Fibroblast of lung (primary cell): ENCODE measurements at regions not wholly inside any gene's neighbourhood (a gene's known extent, or its start where the extent isn't known, plus 50 kb on each side); places are given as distances from the start of the nearest gene placed in this dataset.

Experiments used
- DNase-seq, 2 donors: peaks; one replicate each; pipeline versions ENCODE4 v3.0.0 to v3.0.0-alpha.2; 2010; ENCODE audit warnings: low read depth in 2 of 2
- H2AFZ ChIP-seq: 2 replicates; pipeline ENCODE4 v1.5.1; 2012; ENCODE audit warnings: low read length, control low read depth, inconsistent platforms
- H3K27ac ChIP-seq: 2 replicates; pipeline ENCODE4 v1.5.1; 2011; ENCODE audit warnings: low read length, control low read depth; ENCODE audit not compliant: insufficient read depth
- H3K27me3 ChIP-seq: 2 replicates; pipeline ENCODE4 v1.5.1; 2011; ENCODE audit warnings: mild to moderate bottlenecking, low read length; ENCODE audit not compliant: control insufficient read depth, insufficient read depth
- H3K36me3 ChIP-seq: 2 replicates; pipeline ENCODE4 v1.5.1; 2011; ENCODE audit warnings: low read length; ENCODE audit not compliant: control insufficient read depth, insufficient read depth
- H3K4me1 ChIP-seq: 2 replicates; pipeline ENCODE4 v1.5.1; 2011; ENCODE audit warnings: low read length; ENCODE audit not compliant: control insufficient read depth, insufficient read depth; ENCODE audit errors: extremely low read depth
- H3K4me2 ChIP-seq: 2 replicates; pipeline ENCODE4 v1.5.1; 2011; ENCODE audit warnings: low read length, control low read depth; ENCODE audit not compliant: insufficient read depth; ENCODE audit errors: extremely low read depth
- H3K4me3 ChIP-seq, 4 experiments: fragments of 200-600 bp in 1 of 4; sonication (generic) in 1 of 4; replicated peaks in 1 of 4; 2 replicates each; pipeline ENCODE4 v1.5.1; 2011 to 2016; ENCODE audit warnings: low read length in 4 of 4, low read depth in 3 of 4, mild to moderate bottlenecking in 3 of 4, control low read depth in 2 of 4, inconsistent platforms in 1 of 4, mixed read lengths in 1 of 4; ENCODE audit not compliant: insufficient read depth in 1 of 4; ENCODE audit errors: control extremely low read depth in 1 of 4
- H3K79me2 ChIP-seq: 2 replicates; pipeline ENCODE4 v1.5.1; 2012; ENCODE audit warnings: mild to moderate bottlenecking, low read length, inconsistent platforms; ENCODE audit not compliant: control insufficient read depth, insufficient read depth
- H3K9ac ChIP-seq: 2 replicates; pipeline ENCODE4 v1.5.1; 2011; ENCODE audit warnings: mild to moderate bottlenecking, low read length, control low read depth; ENCODE audit not compliant: insufficient read depth
- H3K9me3 ChIP-seq: 2 replicates; pipeline ENCODE4 v1.5.1; 2012; ENCODE audit warnings: low read depth, low read length; ENCODE audit not compliant: control insufficient read depth, insufficient read depth
- H4K20me1 ChIP-seq: 2 replicates; pipeline ENCODE4 v1.5.1; 2011; ENCODE audit warnings: low read length; ENCODE audit not compliant: control insufficient read depth, insufficient read depth; ENCODE audit errors: extremely low read depth
- CTCF ChIP-seq, 2 donors: IDR thresholded peaks in 1 of 2; conservative IDR thresholded peaks in 1 of 2; 1 replicate in 1 of 2; 2 replicates in 1 of 2; pipeline ENCODE4 v1.5.1; 2011 to 2012; ENCODE audit warnings: low read length in 2 of 2, control low read depth in 1 of 2, inconsistent platforms in 1 of 2, low read depth in 1 of 2, mild to moderate bottlenecking in 1 of 2
- EZH2 ChIP-seq: IDR thresholded peaks from 2 replicates; pipeline ENCODE4 v1.5.1; 2012; ENCODE audit warnings: low read length, control low read depth, mild to moderate bottlenecking; ENCODE audit errors: missing control alignments

DNA sequence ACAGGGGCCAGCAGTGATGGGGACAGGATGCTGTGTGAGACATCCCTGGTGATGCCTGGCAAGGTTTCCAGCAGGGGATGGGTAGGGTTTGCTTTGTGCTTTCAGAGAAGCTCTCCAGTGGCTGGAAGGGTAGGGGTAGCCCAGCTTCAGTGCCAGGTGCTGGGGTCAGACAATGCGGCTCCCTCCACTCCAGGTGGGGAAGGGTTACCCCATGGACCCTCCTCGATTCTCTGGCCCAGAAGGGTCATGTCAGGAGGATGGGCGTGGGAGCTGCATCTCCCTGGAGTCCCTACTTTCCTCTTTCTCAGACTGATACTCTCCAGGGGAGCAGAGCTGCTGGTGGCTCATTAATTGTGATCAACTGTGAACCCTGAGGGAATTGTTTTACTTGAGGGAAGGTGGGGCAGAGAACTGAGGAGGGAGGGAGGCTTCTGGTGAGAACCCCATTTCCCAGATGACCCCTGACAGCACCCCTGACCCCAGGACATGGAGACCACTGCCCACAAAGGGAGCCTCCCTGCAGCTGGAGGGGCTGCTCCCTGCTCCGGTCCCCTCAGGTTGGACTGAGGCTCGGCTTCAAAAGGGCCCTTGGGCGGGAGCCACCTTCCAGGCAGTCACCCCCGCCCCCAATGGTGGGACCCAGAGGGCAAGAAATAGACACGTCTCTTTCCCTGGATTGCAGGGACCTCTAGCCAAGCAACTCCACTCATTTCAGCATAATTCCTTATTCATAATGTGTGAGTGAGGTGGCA, 100.9 kb upstream of the BHLHE23 start:
- Histone ChIP-seq H3K4me1 (no peaks in the 10 kb centered on the region), H3K9me3 (no peaks in the 10 kb centered on the region), H3K36me3 (no peaks in the 10 kb centered on the region), H3K79me2 (no peaks in the 10 kb centered on the region), H3K4me2 (no peak overlapping the region), H4K20me1 (no peaks in the 10 kb centered on the region), H3K27ac (no peak overlapping the region), H3K4me3 (no peak overlapping the region), H2AFZ (no peak overlapping the region), H3K27me3 (no peaks in the 10 kb centered on the region), H3K9ac (no peak overlapping the region)
- DNase-seq = no peak
- TF ChIP-seq EZH2 (no peak), CTCF (conservative IDR thresholded peaks at IDR 0.05 in 1 of 2, IDR thresholded peaks at IDR 0.05 in 1 of 2; ENCODE audit: low read depth in 1 of 2, low read length in 2 of 2) (no peak)

DNA sequence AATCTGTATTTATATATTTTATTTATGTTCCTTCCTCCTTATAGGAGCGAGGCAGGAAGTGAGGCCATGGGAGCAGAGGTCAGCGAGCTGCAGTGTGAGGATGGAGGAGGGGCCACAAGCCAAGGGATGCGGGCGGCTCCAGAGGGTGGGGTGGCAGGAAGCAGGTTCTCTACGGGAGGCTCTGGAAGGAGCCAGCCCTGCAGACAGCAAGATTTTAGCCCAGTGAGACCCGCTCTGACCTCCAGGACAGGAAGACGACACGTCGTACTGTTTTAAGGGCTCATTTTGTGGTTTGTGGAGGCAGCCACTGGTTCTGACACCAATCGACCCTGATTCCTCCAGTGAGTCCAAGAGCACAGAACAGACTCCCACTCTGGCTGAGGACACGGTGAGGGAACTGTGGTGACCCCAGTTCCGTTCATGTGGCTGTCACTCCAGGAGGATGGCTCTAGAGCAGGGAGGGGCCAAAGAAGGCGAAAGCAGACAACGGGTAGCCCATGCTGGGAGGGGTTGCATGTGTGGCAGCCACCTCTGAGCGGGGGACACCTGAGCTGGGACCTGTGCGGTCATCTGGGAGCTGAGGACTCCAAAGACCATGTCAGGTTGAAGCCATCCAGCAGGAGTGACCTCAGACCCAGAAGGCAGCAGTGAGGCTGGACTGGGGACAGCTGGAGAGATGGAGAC, 100.1 kb upstream of the BHLHE23 start:
- no peaks in the 10 kb centered on the region for H3K9me3 ChIP-seq
- no peak overlapping the region for H2AFZ ChIP-seq
- no peak overlapping the region for H3K27ac ChIP-seq
- H3K4me2 ChIP-seq = no peak overlapping the region
- no peak for TF ChIP-seq CTCF (conservative IDR thresholded peaks at IDR 0.05 in 1 of 2, IDR thresholded peaks at IDR 0.05 in 1 of 2; ENCODE audit: low read depth in 1 of 2, low read length in 2 of 2)
- TF ChIP-seq EZH2 = no peak
- H4K20me1 ChIP-seq = no peaks in the 10 kb centered on the region
- H3K27me3 ChIP-seq = no peaks in the 10 kb centered on the region
- no peak overlapping the region for H3K4me3 ChIP-seq
- H3K9ac ChIP-seq = no peak overlapping the region
- DNase-seq = no peak
- no peaks in the 10 kb centered on the region for H3K36me3 ChIP-seq
- no peaks in the 10 kb centered on the region for H3K4me1 ChIP-seq
- no peaks in the 10 kb centered on the region for H3K79me2 ChIP-seq

- H3K4me2 ChIP-seq = no peak overlapping the region
- no peak overlapping the region for H3K27ac ChIP-seq
- no peaks in the 10 kb centered on the region for H3K9me3 ChIP-seq
- H3K4me1 ChIP-seq = no peaks in the 10 kb centered on the region
- no peak for TF ChIP-seq EZH2
- DNase-seq = peak; percentile 4 to 31
- H3K9ac ChIP-seq = no peak overlapping the region
- no peaks in the 10 kb centered on the region for H3K36me3 ChIP-seq
- no peak overlapping the region for H3K4me3 ChIP-seq
- H2AFZ ChIP-seq = no peak overlapping the region
- H3K79me2 ChIP-seq = no peaks in the 10 kb centered on the region
- no peaks in the 10 kb centered on the region for H3K27me3 ChIP-seq
- H4K20me1 ChIP-seq = no peaks in the 10 kb centered on the region
These were observed 99.5 kb upstream of the BHLHE23 start for GRCh38 chr20:63106108-63106764.
